Transverse colon (tissue), 3 donors: ENCODE measurements at regions not wholly inside any gene's neighbourhood (a gene's known extent, or its start where the extent isn't known, plus 50 kb on each side); places are given as distances from the start of the nearest gene placed in this dataset.

Experiments used
- CTCF ChIP-seq, 5 experiments: fragments of 200-600 bp in 3 of 5; fragments of 450-650 bp in 2 of 5; sonication (generic) in 3 of 5; IDR thresholded peaks; 1 replicate in 2 of 5; 2 replicates in 3 of 5; pipeline ENCODE4 v1.5.1; 2016 to 2017; ENCODE audit warnings: antibody characterized with exemption in 5 of 5, inconsistent platforms in 3 of 5, mild to moderate bottlenecking in 2 of 5, moderate library complexity in 1 of 5
- POLR2A ChIP-seq: fragments of 450-650 bp; IDR thresholded peaks from one replicate; pipeline ENCODE4 v1.6.1; 2016; ENCODE audit warnings: antibody characterized with exemption, mild to moderate bottlenecking, moderate library complexity

GRCh38 chr5:38141665-38142064 lies 116.7 kb upstream of the EGFLAM start:
- TF ChIP-seq CTCF (IDR thresholded peaks at IDR 0.05), result no peak
- no peak for TF ChIP-seq POLR2A
